ENCODE measurements at regions not wholly inside any gene's neighbourhood (a gene's known extent, or its start where the extent isn't known, plus 50 kb on each side); places are given as distances from the start of the nearest gene placed in this dataset.

GRCh38 chr18:7288544-7288943 is 57.7 kb downstream of the LRRC30 start:
- no peak for DNase-seq (ENCODE audit: extremely low read depth, low read depth, low spot score)

- no peak for DNase-seq (ENCODE audit: extremely low read depth, low read depth, low spot score)
Observed at GRCh38 chr18:7290077-7290476, 59.2 kb downstream of the LRRC30 start.

GRCh38 chr18:7291046-7291445 is 60.2 kb downstream of the LRRC30 start:
- no peak for DNase-seq (ENCODE audit: extremely low read depth, low read depth, low spot score)

GRCh38 chr18:7298149-7298548 is 67.3 kb downstream of the LRRC30 start:
- DNase-seq (ENCODE audit: extremely low read depth, low read depth, low spot score) = no peak

- no peak for DNase-seq (ENCODE audit: extremely low read depth, low read depth, low spot score)
Observed at GRCh38 chr18:7301094-7301493, 70.2 kb downstream of the LRRC30 start.

GRCh38 chr18:7303316-7304060 is 72.6 kb downstream of the LRRC30 start:
- DNase-seq (ENCODE audit: extremely low read depth, low read depth, low spot score) = no peak

GRCh38 chr18:7304061-7304370 is 73.1 kb downstream of the LRRC30 start:
- DNase-seq (ENCODE audit: extremely low read depth, low read depth, low spot score) = no peak

GRCh38 chr18:7305416-7305815 is 74.5 kb downstream of the LRRC30 start:
- no peak for DNase-seq (ENCODE audit: extremely low read depth, low read depth, low spot score)

- no peak for DNase-seq (ENCODE audit: extremely low read depth, low read depth, low spot score)
Observed at GRCh38 chr18:7307030-7307429, 76.1 kb downstream of the LRRC30 start.

GRCh38 chr18:7307526-7307925 is 76.6 kb downstream of the LRRC30 start:
- DNase-seq (ENCODE audit: extremely low read depth, low read depth, low spot score) = no peak

GRCh38 chr18:7317804-7318231 is 86.9 kb downstream of the LRRC30 start:
- no peak for DNase-seq (ENCODE audit: extremely low read depth, low read depth, low spot score)

- no peak for DNase-seq (ENCODE audit: extremely low read depth, low read depth, low spot score)
Observed at GRCh38 chr18:7319161-7319560, 88.3 kb downstream of the LRRC30 start.

- DNase-seq (ENCODE audit: extremely low read depth, low read depth, low spot score) = no peak
Observed at GRCh38 chr18:7321831-7322230, 90.9 kb downstream of the LRRC30 start.

- no peak for DNase-seq (ENCODE audit: extremely low read depth, low read depth, low spot score)
Observed at GRCh38 chr18:7322817-7323485, 92.1 kb downstream of the LRRC30 start.

- DNase-seq (ENCODE audit: extremely low read depth, low read depth, low spot score) = peak; percentile 1
Observed at GRCh38 chr18:7325126-7325430, 94.2 kb downstream of the LRRC30 start.

GRCh38 chr18:7329016-7329415 is 98.1 kb downstream of the LRRC30 start:
- no peak for DNase-seq (ENCODE audit: extremely low read depth, low read depth, low spot score)

- no peak for DNase-seq (ENCODE audit: extremely low read depth, low read depth, low spot score)
Observed at GRCh38 chr18:7332452-7332851, 101.6 kb downstream of the LRRC30 start.

- no peak for DNase-seq (ENCODE audit: extremely low read depth, low read depth, low spot score)
Observed at GRCh38 chr18:7333025-7333562, 102.2 kb downstream of the LRRC30 start.

GRCh38 chr18:7334973-7335568 is 104.2 kb downstream of the LRRC30 start:
- DNase-seq (ENCODE audit: extremely low read depth, low read depth, low spot score) = no peak

- DNase-seq (ENCODE audit: extremely low read depth, low read depth, low spot score) = no peak
Observed at GRCh38 chr18:7336623-7337022, 105.7 kb downstream of the LRRC30 start.

- no peak for DNase-seq (ENCODE audit: extremely low read depth, low read depth, low spot score)
Observed at GRCh38 chr18:7338846-7339245, 108.0 kb downstream of the LRRC30 start.

All from glomerular endothelial cell (primary cell).